Body of pancreas (tissue), 4 donors: ENCODE measurements at regions not wholly inside any gene's neighbourhood (a gene's known extent, or its start where the extent isn't known, plus 50 kb on each side); places are given as distances from the start of the nearest gene placed in this dataset.

ENCODE experiments used
- ATAC-seq: fragments of 150-250 bp; one replicate; pipeline ENCODE4 v1.9.1; 2016
- DNase-seq, 4 donors: peaks; one replicate each; pipeline ENCODE4 v3.0.0-alpha.2; 2019
- H3K27ac ChIP-seq, 4 donors: fragments of 200-600 bp; sonication (generic); 1 replicate in 3 of 4; 2 replicates in 1 of 4; pipeline versions ENCODE4 v1.5.1 to v1.6.1; 2016 to 2019; ENCODE audit warnings: mild to moderate bottlenecking in 1 of 4, mixed read lengths in 1 of 4, moderate library complexity in 1 of 4
- H3K27me3 ChIP-seq, 2 donors: fragments of 200-600 bp; sonication (generic); one replicate each; pipeline ENCODE4 v1.6.0; 2016; ENCODE audit warnings: mild to moderate bottlenecking in 1 of 2
- H3K36me3 ChIP-seq, 2 donors: fragments of 200-600 bp; sonication (generic); replicated peaks in 1 of 2; 2 replicates each; pipeline ENCODE4 v1.5.1; 2016; ENCODE audit warnings: low read depth in 2 of 2; ENCODE audit not compliant: insufficient read depth in 1 of 2
- H3K4me1 ChIP-seq: fragments of 200-600 bp; sonication (generic); one replicate; pipeline ENCODE4 v1.6.0; 2016
- H3K4me3 ChIP-seq, 2 donors: fragments of 200-600 bp; sonication (generic); 1 replicate in 1 of 2; 2 replicates in 1 of 2; pipeline ENCODE4 v1.5.1; 2016 to 2019
- H3K9me3 ChIP-seq, 3 donors: fragments of 200-600 bp; sonication (generic); 1 replicate in 2 of 3; 2 replicates in 1 of 3; pipeline ENCODE4 v1.5.1; 2016
- POLR2A ChIP-seq, 3 donors: fragments of 450-650 bp; IDR thresholded peaks; one replicate each; pipeline ENCODE4 v1.6.1; 2016; ENCODE audit warnings: antibody characterized with exemption in 3 of 3, mild to moderate bottlenecking in 2 of 3
- WGBS, 2 donors: methylation state at CpG; one replicate each; pipeline ENCODE4 v1.1.5; 2017; 5-methylcytosine and 5-hydroxymethylcytosine counted together
- intact Hi-C: fragments of 100-400 bp; cut with DNase I; formaldehyde crosslinking; loops from one replicate; pipeline ENCODE4 v1.15.1; 2023
- TF ChIP-seq, protein P1 (sequence below), 7 experiments: fragments of 450-650 bp in 4 of 7; fragments of 200-600 bp in 3 of 7; sonication (generic) in 3 of 7; IDR thresholded peaks; one replicate each; pipeline ENCODE4 v1.5.1; 2016 to 2019; ENCODE audit warnings: antibody characterized with exemption in 7 of 7

DNA sequence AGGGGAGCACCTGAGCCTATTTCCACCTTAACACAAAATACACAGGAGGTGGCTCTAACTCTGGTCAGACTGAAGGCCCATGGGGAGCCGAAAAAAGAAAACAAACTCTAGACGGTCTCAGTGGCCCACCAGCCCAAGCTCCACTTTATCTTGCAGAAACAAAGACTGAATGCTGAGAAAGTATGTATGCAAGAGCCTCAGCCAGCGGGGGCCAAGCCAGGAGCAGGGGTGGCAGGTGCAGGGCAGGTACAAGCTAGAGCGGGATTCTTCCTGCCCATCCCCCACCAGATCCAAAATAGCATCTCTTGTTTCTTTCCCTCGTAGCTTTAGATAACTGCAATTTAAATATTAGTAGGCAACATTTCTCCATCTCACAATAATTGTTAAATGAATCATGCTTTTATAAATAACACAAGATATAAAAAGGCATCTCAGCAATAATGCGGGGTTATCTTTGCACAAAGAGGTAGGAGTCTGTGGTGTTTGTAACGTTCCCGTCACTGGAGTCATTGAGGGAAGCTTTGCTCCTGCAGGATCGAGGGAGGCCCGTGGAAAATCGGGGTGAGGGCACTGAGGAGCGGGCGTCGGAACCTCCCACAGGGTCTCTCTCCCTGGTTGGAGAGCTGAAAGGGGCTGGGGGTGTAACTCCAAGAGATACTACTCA, 418.0 kb downstream of the SHANK2 start:
- DNase-seq, result no peak
- intact Hi-C loops, result no loop called here
- whole genome bisulfite sequencing, 2 donors, result 70 to 77% methylated on average over 14 of the region's 14 CpGs
- no peak overlapping the region for H3K27ac ChIP-seq
- H3K4me1 ChIP-seq, result no peaks in the 10 kb centered on the region
- TF ChIP-seq POLR2A (IDR thresholded peaks at IDR 0.05), result no peak
- TF ChIP-seq, protein P1, sequence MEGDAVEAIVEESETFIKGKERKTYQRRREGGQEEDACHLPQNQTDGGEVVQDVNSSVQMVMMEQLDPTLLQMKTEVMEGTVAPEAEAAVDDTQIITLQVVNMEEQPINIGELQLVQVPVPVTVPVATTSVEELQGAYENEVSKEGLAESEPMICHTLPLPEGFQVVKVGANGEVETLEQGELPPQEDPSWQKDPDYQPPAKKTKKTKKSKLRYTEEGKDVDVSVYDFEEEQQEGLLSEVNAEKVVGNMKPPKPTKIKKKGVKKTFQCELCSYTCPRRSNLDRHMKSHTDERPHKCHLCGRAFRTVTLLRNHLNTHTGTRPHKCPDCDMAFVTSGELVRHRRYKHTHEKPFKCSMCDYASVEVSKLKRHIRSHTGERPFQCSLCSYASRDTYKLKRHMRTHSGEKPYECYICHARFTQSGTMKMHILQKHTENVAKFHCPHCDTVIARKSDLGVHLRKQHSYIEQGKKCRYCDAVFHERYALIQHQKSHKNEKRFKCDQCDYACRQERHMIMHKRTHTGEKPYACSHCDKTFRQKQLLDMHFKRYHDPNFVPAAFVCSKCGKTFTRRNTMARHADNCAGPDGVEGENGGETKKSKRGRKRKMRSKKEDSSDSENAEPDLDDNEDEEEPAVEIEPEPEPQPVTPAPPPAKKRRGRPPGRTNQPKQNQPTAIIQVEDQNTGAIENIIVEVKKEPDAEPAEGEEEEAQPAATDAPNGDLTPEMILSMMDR (IDR thresholded peaks at IDR 0.05), result no peak
- H3K4me3 ChIP-seq, result no peak overlapping the region
- no peaks in the 10 kb centered on the region for H3K9me3 ChIP-seq
- ATAC-seq, result no peak
- H3K36me3 ChIP-seq, result no peaks in the 10 kb centered on the region
- no peaks in the 10 kb centered on the region for H3K27me3 ChIP-seq

DNA sequence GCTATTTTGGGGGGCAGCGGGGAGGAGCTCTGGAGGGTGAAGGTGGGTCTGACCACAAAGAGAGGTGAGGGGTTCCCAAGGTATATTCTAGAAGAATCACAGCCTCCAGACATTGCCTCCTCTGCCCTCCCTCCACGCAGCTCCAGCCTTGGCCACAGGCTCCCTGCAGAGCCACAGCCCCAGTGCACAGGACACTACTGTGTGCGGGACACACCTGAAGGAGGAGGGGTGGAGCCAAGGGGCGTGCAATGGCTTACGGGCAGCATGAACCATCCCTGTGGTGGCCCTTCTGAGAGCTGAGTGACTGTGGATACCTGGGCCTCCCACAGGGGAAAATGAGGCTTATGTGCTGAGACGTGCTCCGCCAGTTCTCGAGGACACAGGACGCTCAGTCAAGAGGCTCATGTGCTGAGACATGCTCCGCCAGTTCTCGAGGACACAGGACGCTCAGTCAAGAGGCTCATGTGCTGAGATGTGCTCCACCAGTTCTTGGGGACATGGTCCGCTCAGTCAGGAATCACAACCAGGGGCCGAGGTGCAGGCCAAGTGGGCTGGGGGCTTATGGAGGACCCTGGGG, 417.3 kb downstream of the SHANK2 start:
- intact Hi-C loops, result no loop called here
- TF ChIP-seq, protein P1 (IDR thresholded peaks at IDR 0.05), result no peak
- no peaks in the 10 kb centered on the region for H3K4me1 ChIP-seq
- H3K27me3 ChIP-seq, result no peaks in the 10 kb centered on the region
- no peaks in the 10 kb centered on the region for H3K9me3 ChIP-seq
- ATAC-seq (no peak), DNase-seq (no peak)
- H3K4me3 ChIP-seq, result no peak overlapping the region
- no peaks in the 10 kb centered on the region for H3K36me3 ChIP-seq
- H3K27ac ChIP-seq, result no peak overlapping the region
- 87 to 93% methylated on average over 6 to 14 of the region's 14 CpGs for WGBS, 2 donors

DNA sequence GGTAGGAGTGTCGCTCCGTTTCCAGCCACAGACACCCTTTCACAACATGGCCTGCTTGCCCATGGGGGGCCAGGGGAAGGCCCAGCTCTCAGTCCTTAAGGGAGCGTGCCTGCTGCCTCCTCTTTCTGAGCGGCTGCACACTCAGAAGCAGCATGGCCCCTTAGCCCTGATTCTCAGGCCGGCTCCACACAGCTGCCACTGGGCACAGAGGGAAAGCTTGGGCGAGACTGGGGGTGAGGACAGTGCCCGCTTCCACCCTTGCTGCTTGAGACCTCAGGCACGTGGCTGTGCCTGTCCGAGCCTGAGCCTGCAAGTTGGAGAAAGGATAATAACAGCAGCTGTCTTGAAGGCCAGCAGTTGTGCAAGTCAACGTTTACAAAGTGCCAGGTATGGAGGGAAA, 416.3 kb downstream of the SHANK2 start:
- Histone ChIP-seq H3K27me3 (no peaks in the 10 kb centered on the region), H3K9me3 (no peaks in the 10 kb centered on the region), H3K4me1 (no peaks in the 10 kb centered on the region), H3K27ac (no peak overlapping the region), H3K4me3 (no peak overlapping the region), H3K36me3 (no peaks in the 10 kb centered on the region)
- ATAC-seq (no peak), DNase-seq (no peak)
- TF ChIP-seq POLR2A (IDR thresholded peaks at IDR 0.05), result no peak
- TF ChIP-seq, protein P1 (IDR thresholded peaks at IDR 0.05), result no peak
- 82% methylated on average over 10 of the region's 10 CpGs; no CpG with 5 or more reads in 1 of the 2 donors for WGBS, 2 donors
- intact Hi-C loops, result no loop called here

DNA sequence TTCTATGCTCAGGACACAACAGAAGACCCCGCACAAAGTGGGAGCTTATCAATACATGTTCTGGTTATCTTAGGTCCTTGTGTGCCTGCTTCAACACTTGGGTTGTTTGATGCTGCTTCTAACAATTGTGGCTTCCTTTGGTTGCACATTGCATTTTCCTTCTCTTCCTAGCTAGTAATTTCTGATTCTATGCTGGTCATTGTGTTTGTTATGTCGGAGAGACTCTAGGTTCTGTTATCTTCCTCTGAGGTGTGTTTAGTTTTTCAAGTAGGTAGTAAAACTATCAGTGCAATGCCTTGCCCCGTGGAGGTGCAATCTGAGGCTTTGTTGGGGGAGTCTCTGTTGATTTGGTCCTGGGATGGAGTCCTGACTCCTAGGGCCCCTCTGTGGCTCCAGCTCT, 414.2 kb downstream of the SHANK2 start:
- WGBS, 2 donors, result 95 to 96% methylated on average over 3 of the region's 3 CpGs
- H3K9me3 ChIP-seq, result no peaks in the 10 kb centered on the region
- intact Hi-C loops, result no loop called here
- no peak for ATAC-seq
- no peak for DNase-seq
- no peak overlapping the region for H3K4me3 ChIP-seq
- no peak overlapping the region for H3K27ac ChIP-seq
- H3K27me3 ChIP-seq, result no peaks in the 10 kb centered on the region
- no peaks in the 10 kb centered on the region for H3K4me1 ChIP-seq
- TF ChIP-seq, protein P1 (IDR thresholded peaks at IDR 0.05), result no peak
- no peak for TF ChIP-seq POLR2A (IDR thresholded peaks at IDR 0.05)
- no peaks in the 10 kb centered on the region for H3K36me3 ChIP-seq

DNA sequence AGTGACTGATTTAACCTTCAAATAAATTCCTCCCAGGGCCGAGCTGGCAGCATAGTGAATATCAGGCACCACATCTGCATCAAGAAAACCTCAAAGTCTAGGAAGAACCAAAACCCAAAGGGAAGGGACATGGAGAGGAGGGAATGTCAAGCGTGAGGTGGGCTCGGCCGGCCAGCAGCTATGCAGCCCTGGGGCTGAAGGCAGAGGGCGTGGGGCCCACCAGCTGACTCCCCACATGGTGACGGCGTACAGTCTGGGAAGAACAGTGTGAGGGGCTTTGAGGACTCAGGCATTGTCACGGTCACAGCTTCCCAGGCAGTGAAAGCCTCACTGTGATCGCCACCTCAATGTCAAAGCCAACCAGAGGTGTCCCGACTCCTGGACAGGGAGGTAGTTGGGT, 412.5 kb downstream of the SHANK2 start:
- TF ChIP-seq, protein P1 (IDR thresholded peaks at IDR 0.05), result no peak
- TF ChIP-seq POLR2A (IDR thresholded peaks at IDR 0.05), result no peak
- no peaks in the 10 kb centered on the region for H3K9me3 ChIP-seq
- no peak overlapping the region for H3K4me3 ChIP-seq
- intact Hi-C loops, result no loop called here
- WGBS, 2 donors, result 95% methylated on average over 10 of the region's 10 CpGs
- H3K27me3 ChIP-seq, result no peaks in the 10 kb centered on the region
- DNase-seq (no peak), ATAC-seq (no peak)
- no peaks in the 10 kb centered on the region for H3K36me3 ChIP-seq
- H3K27ac ChIP-seq, result no peak overlapping the region
- H3K4me1 ChIP-seq, result no peaks in the 10 kb centered on the region
